ENCODE measurements at regions not wholly inside any gene's neighbourhood (a gene's known extent, or its start where the extent isn't known, plus 50 kb on each side); places are given as distances from the start of the nearest gene placed in this dataset.
A peak's percentile ranks its signal among the peaks of the same experiment; 100 is the strongest.

GRCh38 chr3:46119709-46120498, 88.2 kb downstream of the CCR1 start:
- H3K27ac Mint-ChIP-seq = no peak overlapping the region
- DNase-seq (ENCODE audit: low spot score in 2 of 2) (no peak), ATAC-seq (no peak)
- no peaks in the 10 kb centered on the region for H3K36me3 Mint-ChIP-seq
- no peaks in the 10 kb centered on the region for H3K9me3 Mint-ChIP-seq

- no peak overlapping the region for H3K27ac Mint-ChIP-seq
- H3K36me3 Mint-ChIP-seq = no peaks in the 10 kb centered on the region
- ATAC-seq = no peak
- DNase-seq (ENCODE audit: low spot score in 2 of 2) = no peak
- H3K9me3 Mint-ChIP-seq = no peaks in the 10 kb centered on the region
These were observed 88.9 kb downstream of the CCR1 start for GRCh38 chr3:46119253-46119652.

- ATAC-seq = no peak
- peaks cover 0 to 6% of the 10 kb centered on the region in 2 donors for H3K36me3 Mint-ChIP-seq
- peaks cover 0 to 3% of the 10 kb centered on the region in 2 donors for H3K9me3 Mint-ChIP-seq
- no peak for DNase-seq (ENCODE audit: low spot score in 2 of 2)
- H3K27ac Mint-ChIP-seq = no peak overlapping the region
These were observed 89.7 kb upstream of the XCR1 start for GRCh38 chr3:46116996-46117395.

GRCh38 chr3:46114323-46114988, 87.2 kb upstream of the XCR1 start:
- H3K9me3 Mint-ChIP-seq = peaks cover 0 to 13% of the 10 kb centered on the region in 2 donors
- DNase-seq (ENCODE audit: low spot score in 2 of 2) (no peak), ATAC-seq (no peak)
- H3K27ac Mint-ChIP-seq = no peak overlapping the region
- peaks cover 0 to 6% of the 10 kb centered on the region in 2 donors for H3K36me3 Mint-ChIP-seq

- Mint-ChIP-seq H3K27ac (no peak overlapping the region), H3K36me3 (peaks cover 4 to 6% of the 10 kb centered on the region in 2 donors), H3K9me3 (peaks cover 0 to 13% of the 10 kb centered on the region in 2 donors)
- ATAC-seq (no peak), DNase-seq (ENCODE audit: low spot score in 2 of 2) (no peak)
These were observed 86.3 kb upstream of the XCR1 start for GRCh38 chr3:46113608-46114007.

- peaks cover 4 to 6% of the 10 kb centered on the region in 2 donors for H3K36me3 Mint-ChIP-seq
These were observed 85.7 kb upstream of the XCR1 start for GRCh38 chr3:46112984-46113383.

GRCh38 chr3:46112296-46112695, 85.0 kb upstream of the XCR1 start:
- peaks cover 0 to 13% of the 10 kb centered on the region in 2 donors for H3K9me3 Mint-ChIP-seq
- no peak overlapping the region for H3K27ac Mint-ChIP-seq
- peaks cover 4 to 6% of the 10 kb centered on the region in 2 donors for H3K36me3 Mint-ChIP-seq
- ATAC-seq (peak in 1 of 2 donors; percentile 17), DNase-seq (ENCODE audit: low spot score in 2 of 2) (no peak)

More at GRCh38 chr3:46112984-46113383, 85.7 kb upstream of the XCR1 start:
- ATAC-seq = no peak
- no peak for DNase-seq (ENCODE audit: low spot score in 2 of 2)
- Mint-ChIP-seq H3K9me3 (peaks cover 0 to 13% of the 10 kb centered on the region in 2 donors), H3K27ac (no peak overlapping the region)

GRCh38 chr3:46110701-46111493, 83.6 kb upstream of the XCR1 start:
- Mint-ChIP-seq H3K9me3 (peaks cover 0 to 13% of the 10 kb centered on the region in 2 donors), H3K36me3 (peaks cover 4 to 6% of the 10 kb centered on the region in 2 donors), H3K27ac (no peak overlapping the region)
- ATAC-seq (no peak), DNase-seq (ENCODE audit: low spot score in 2 of 2) (no peak)

GRCh38 chr3:46107682-46108081, 80.4 kb upstream of the XCR1 start:
- ATAC-seq (no peak), DNase-seq (ENCODE audit: low spot score in 2 of 2) (no peak)
- H3K36me3 Mint-ChIP-seq = peaks cover 4 to 5% of the 10 kb centered on the region in 2 donors
- peaks cover 0 to 13% of the 10 kb centered on the region in 2 donors for H3K9me3 Mint-ChIP-seq
- H3K27ac Mint-ChIP-seq = no peak overlapping the region

GRCh38 chr3:46105306-46105919, 78.1 kb upstream of the XCR1 start:
- H3K27ac Mint-ChIP-seq = no peak overlapping the region
- H3K9me3 Mint-ChIP-seq = peaks cover 8 to 21% of the 10 kb centered on the region in 2 donors
- H3K36me3 Mint-ChIP-seq = peaks cover 12 to 21% of the 10 kb centered on the region in 2 donors
- ATAC-seq (no peak), DNase-seq (ENCODE audit: low spot score in 2 of 2) (no peak)

- H3K27ac Mint-ChIP-seq = no peak overlapping the region
- DNase-seq (ENCODE audit: low spot score in 2 of 2) (no peak), ATAC-seq (no peak)
- peaks cover 8 to 20% of the 10 kb centered on the region in 2 donors for H3K9me3 Mint-ChIP-seq
- H3K36me3 Mint-ChIP-seq = peaks cover 12 to 21% of the 10 kb centered on the region in 2 donors
These were observed 77.4 kb upstream of the XCR1 start for GRCh38 chr3:46104706-46105105.

- H3K36me3 Mint-ChIP-seq = peaks cover 8 to 25% of the 10 kb centered on the region in 2 donors
- H3K27ac Mint-ChIP-seq = no peak overlapping the region
- H3K9me3 Mint-ChIP-seq = peaks cover 8 to 20% of the 10 kb centered on the region in 2 donors
- DNase-seq (ENCODE audit: low spot score in 2 of 2) (no peak), ATAC-seq (no peak)
These were observed 75.5 kb upstream of the XCR1 start for GRCh38 chr3:46102780-46103130.

- ATAC-seq (no peak), DNase-seq (ENCODE audit: low spot score in 2 of 2) (no peak)
- peaks cover 8 to 25% of the 10 kb centered on the region in 2 donors for H3K36me3 Mint-ChIP-seq
- H3K9me3 Mint-ChIP-seq = peaks cover 8 to 20% of the 10 kb centered on the region in 2 donors
- no peak overlapping the region for H3K27ac Mint-ChIP-seq
These were observed 74.9 kb upstream of the XCR1 start for GRCh38 chr3:46102059-46102779.

GRCh38 chr3:46100812-46101211, 73.5 kb upstream of the XCR1 start:
- ATAC-seq = no peak
- Mint-ChIP-seq H3K9me3 (peaks cover 8 to 20% of the 10 kb centered on the region in 2 donors), H3K27ac (no peak overlapping the region)

GRCh38 chr3:46098319-46098761, 71.1 kb upstream of the XCR1 start:
- Mint-ChIP-seq H3K27ac (peak overlapping the region; percentile 86 to 98), H3K9me3 (peaks cover 8 to 20% of the 10 kb centered on the region in 2 donors), H3K36me3 (peaks cover 13 to 30% of the 10 kb centered on the region in 2 donors)
- DNase-seq (ENCODE audit: low spot score in 2 of 2) (peak; percentile 66 to 73), ATAC-seq (peak; percentile 82 to 88)

More at GRCh38 chr3:46100812-46101211, 73.5 kb upstream of the XCR1 start:
- peaks cover 8 to 25% of the 10 kb centered on the region in 2 donors for H3K36me3 Mint-ChIP-seq
- no peak for DNase-seq (ENCODE audit: low spot score in 2 of 2)

Data from activated naive CD4-positive, alpha-beta T cell treated with anti-CD3 and anti-CD28 coated beads, Interleukin-2, amount 50 U/mL, for 72 hours (primary cell).